ENCODE measurements at regions not wholly inside any gene's neighbourhood (a gene's known extent, or its start where the extent isn't known, plus 50 kb on each side); places are given as distances from the start of the nearest gene placed in this dataset.

DNA sequence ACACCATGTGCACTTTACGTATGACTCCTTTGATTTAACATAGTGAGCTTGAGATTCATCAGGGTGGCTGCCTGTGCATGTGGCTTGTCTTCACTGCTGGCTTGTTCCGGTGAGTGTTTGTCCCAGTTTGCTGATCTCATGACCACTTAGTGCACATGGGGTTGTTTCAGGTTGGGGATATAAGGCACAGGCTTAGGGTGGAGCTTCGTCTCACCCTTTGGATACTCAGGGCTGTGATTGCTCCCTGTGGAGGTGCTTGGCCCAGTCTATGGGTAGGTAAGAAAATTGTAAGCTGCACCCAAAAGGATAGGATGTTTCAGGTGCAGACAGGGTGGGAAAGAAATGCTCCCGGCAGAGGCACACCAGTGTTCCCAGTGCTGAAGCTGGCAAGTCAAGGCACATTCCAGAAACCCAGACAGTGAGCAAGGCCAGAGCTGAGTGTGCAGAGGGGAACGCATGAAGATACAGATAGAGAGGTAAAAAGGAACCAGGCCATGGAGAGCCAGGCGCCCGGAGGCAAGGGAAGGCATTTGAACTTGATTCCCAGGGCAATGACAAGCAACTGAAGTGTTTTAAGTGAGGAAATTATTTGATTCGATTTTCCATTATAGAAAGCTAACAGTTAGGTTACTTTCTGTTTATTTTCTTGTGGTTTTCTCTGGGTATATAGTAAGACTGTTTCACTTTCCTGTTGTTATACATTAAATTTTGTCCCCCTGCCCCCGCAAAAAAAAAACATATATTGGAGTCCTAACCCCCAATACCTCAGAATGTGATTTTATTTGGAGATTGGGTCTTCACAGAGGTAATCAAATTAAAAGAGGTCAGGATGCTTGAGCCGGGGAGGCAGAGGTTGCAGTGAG is 289.8 kb upstream of the KLF6 start:
- H3K36me3 ChIP-seq (ENCODE audit: control insufficient read depth in 2 of 2, extremely low read depth in 1 of 2, insufficient read depth in 2 of 2, low read length in 2 of 2), result no peaks in the 10 kb centered on the region
- FAIRE-seq, result peak; percentile 21
- no peak overlapping the region for H3K4me2 ChIP-seq (ENCODE audit: insufficient read depth, low read length)
- H3K9me1 ChIP-seq (replicated peaks; ENCODE audit: control insufficient read depth, extremely low read depth, insufficient read depth, low read length), result no peaks in the 10 kb centered on the region
- intact Hi-C loops (cut with micrococcal nuclease), result no loop called here
- ChIA-PET CTCF (interaction anchor here (0.8 to 1.1 kb wide), 3 partner anchors 7 to 692 kb away, joined by 3 read pairs; no protein-coding TSS in a partner anchor), POLR2A (interaction anchor here (0.7 to 1.5 kb wide), 2 partner anchors 239 to 290 kb away, joined by 3 to 4 read pairs; partner anchors contain the start of gene KLF6)
- no peak overlapping the region for H3K9ac ChIP-seq (replicated peaks; ENCODE audit: extremely low read depth, insufficient read depth, low read length)
- no peak for TF ChIP-seq GATA2 (IDR thresholded peaks at IDR 0.05; ENCODE audit: insufficient read depth, insufficient read length, low read depth, low read length)
- TF ChIP-seq, protein P1, sequence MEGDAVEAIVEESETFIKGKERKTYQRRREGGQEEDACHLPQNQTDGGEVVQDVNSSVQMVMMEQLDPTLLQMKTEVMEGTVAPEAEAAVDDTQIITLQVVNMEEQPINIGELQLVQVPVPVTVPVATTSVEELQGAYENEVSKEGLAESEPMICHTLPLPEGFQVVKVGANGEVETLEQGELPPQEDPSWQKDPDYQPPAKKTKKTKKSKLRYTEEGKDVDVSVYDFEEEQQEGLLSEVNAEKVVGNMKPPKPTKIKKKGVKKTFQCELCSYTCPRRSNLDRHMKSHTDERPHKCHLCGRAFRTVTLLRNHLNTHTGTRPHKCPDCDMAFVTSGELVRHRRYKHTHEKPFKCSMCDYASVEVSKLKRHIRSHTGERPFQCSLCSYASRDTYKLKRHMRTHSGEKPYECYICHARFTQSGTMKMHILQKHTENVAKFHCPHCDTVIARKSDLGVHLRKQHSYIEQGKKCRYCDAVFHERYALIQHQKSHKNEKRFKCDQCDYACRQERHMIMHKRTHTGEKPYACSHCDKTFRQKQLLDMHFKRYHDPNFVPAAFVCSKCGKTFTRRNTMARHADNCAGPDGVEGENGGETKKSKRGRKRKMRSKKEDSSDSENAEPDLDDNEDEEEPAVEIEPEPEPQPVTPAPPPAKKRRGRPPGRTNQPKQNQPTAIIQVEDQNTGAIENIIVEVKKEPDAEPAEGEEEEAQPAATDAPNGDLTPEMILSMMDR (IDR thresholded peaks at IDR 0.05; ENCODE audit: extremely low read depth in 1 of 2, insufficient read depth in 1 of 2, low read depth in 1 of 2, low read length in 2 of 2), result no peak
- no peak for TF ChIP-seq MYC (IDR thresholded peaks at IDR 0.05; ENCODE audit: low read depth, low read length)
- no peak for TF ChIP-seq FOS (IDR thresholded peaks at IDR 0.05; ENCODE audit: borderline replicate concordance, insufficient read depth, low read length)
- TF ChIP-seq JUN (IDR thresholded peaks at IDR 0.05; ENCODE audit: borderline replicate concordance, insufficient read depth, insufficient read length, low read depth), result no peak
- TF ChIP-seq, protein P2, sequence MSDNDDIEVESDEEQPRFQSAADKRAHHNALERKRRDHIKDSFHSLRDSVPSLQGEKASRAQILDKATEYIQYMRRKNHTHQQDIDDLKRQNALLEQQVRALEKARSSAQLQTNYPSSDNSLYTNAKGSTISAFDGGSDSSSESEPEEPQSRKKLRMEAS (IDR thresholded peaks at IDR 0.05; ENCODE audit: insufficient read depth, insufficient read length), result no peak
- no peak for TF ChIP-seq POLR2A (IDR thresholded peaks at IDR 0.05; ENCODE audit: low read depth, low read length)
- no peaks in the 10 kb centered on the region for H4K20me1 ChIP-seq (replicated peaks; ENCODE audit: control insufficient read depth, extremely low read depth, insufficient read depth, low read length)
- no peak overlapping the region for H3K4me3 ChIP-seq (replicated peaks in 1 of 3; ENCODE audit: insufficient read depth in 1 of 3, low read depth in 1 of 3, low read length in 3 of 3)
- H2AFZ ChIP-seq (ENCODE audit: low read depth, low read length), result peak overlapping the region; percentile 58
- BruUV-seq (replicated peaks), result no TSS peak
- peaks cover 29% of the 10 kb centered on the region for H3K4me1 ChIP-seq (ENCODE audit: control insufficient read depth, extremely low read depth, insufficient read depth, low read length)
- H3K9me3 ChIP-seq (replicated peaks; ENCODE audit: control insufficient read depth, insufficient read depth, low read length), result no peaks in the 10 kb centered on the region
- no peaks in the 10 kb centered on the region for H3K27me3 ChIP-seq (ENCODE audit: control insufficient read depth in 2 of 2, insufficient read depth in 2 of 2, low read length in 2 of 2)
- no peak for DNase-seq (ENCODE audit: low read depth, low spot score)
- no peaks in the 10 kb centered on the region for H3K79me2 ChIP-seq (ENCODE audit: control insufficient read depth, insufficient read depth, low read length)
- no peak overlapping the region for H3K27ac ChIP-seq (ENCODE audit: insufficient read depth, low read depth, low read length)
- dilution Hi-C loops (cut with MboI; ENCODE audit: extremely low pct_ligation_motif_present, low sequenced_read_pairs), result no loop called here
